ENCODE measurements at regions not wholly inside any gene's neighbourhood (a gene's known extent, or its start where the extent isn't known, plus 50 kb on each side); places are given as distances from the start of the nearest gene placed in this dataset.
A peak's percentile ranks its signal among the peaks of the same experiment; 100 is the strongest.

DNA sequence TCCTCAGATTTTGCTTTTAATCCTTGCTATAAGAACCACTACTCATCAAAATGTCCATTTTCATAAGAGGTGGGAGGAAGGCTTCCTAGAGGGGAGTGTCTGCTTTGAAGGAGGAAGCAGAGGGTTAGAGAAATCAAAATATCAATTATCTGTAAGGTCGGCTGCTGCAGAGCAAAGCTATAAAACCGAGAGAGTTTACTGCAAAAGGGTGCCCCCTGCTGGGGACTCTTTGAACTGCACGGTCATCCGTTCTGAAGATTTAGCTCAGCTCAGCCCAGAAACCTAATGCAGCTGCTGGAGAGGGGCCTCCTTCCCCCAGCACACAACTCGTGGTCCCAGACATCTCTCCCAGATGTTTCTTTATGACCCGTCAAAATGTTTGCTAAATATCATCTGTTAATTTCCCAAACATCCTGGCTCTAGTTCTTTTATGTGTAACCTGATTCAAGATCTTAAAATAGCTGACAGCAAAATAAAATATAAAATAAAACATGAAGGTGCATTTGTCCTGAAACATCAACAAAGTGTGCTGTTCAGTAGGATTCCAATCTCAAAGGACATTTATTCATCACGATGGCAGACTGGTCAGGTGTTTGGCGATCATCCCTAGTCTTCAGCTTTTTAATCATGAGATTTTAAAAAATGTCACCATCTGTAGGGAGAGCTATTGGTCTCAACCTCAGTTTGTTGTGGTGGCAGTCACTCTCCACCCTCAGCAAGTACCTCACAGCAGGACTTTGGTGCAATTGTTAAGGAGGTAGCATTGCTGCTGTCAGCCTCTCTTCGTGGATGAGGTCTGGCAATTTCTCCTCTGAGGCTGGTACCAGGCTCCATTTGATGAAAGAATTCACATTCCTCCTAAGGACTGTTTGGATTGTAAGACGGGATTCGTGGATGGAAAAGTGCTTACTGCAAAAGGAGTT lies 185.9 kb downstream of the MTX2 start:
- TF ChIP-seq, protein P1, sequence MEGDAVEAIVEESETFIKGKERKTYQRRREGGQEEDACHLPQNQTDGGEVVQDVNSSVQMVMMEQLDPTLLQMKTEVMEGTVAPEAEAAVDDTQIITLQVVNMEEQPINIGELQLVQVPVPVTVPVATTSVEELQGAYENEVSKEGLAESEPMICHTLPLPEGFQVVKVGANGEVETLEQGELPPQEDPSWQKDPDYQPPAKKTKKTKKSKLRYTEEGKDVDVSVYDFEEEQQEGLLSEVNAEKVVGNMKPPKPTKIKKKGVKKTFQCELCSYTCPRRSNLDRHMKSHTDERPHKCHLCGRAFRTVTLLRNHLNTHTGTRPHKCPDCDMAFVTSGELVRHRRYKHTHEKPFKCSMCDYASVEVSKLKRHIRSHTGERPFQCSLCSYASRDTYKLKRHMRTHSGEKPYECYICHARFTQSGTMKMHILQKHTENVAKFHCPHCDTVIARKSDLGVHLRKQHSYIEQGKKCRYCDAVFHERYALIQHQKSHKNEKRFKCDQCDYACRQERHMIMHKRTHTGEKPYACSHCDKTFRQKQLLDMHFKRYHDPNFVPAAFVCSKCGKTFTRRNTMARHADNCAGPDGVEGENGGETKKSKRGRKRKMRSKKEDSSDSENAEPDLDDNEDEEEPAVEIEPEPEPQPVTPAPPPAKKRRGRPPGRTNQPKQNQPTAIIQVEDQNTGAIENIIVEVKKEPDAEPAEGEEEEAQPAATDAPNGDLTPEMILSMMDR (conservative IDR thresholded peaks at IDR 0.05 in 1 of 2, IDR thresholded peaks at IDR 0.05 in 1 of 2; ENCODE audit: extremely low read depth in 1 of 2, insufficient read depth in 1 of 2, low read depth in 1 of 2, low read length in 2 of 2), result peak; percentile 86 to 94
- no peak for TF ChIP-seq EZH2 (IDR thresholded peaks at IDR 0.05; ENCODE audit: borderline replicate concordance, low read length)
